Stimulated activated CD4-positive, alpha-beta T cell treated with anti-CD3 and anti-CD28 coated beads, TNF-alpha, amount 100 ng/mL, for 48 hours (primary cell): ENCODE measurements at regions not wholly inside any gene's neighbourhood (a gene's known extent, or its start where the extent isn't known, plus 50 kb on each side); places are given as distances from the start of the nearest gene placed in this dataset.

ENCODE experiments used
- DNase-seq, 3 donors: peaks; one replicate each; pipeline ENCODE4 v3.0.0-alpha.2; 2020; ENCODE audit warnings: low read depth in 3 of 3

DNA sequence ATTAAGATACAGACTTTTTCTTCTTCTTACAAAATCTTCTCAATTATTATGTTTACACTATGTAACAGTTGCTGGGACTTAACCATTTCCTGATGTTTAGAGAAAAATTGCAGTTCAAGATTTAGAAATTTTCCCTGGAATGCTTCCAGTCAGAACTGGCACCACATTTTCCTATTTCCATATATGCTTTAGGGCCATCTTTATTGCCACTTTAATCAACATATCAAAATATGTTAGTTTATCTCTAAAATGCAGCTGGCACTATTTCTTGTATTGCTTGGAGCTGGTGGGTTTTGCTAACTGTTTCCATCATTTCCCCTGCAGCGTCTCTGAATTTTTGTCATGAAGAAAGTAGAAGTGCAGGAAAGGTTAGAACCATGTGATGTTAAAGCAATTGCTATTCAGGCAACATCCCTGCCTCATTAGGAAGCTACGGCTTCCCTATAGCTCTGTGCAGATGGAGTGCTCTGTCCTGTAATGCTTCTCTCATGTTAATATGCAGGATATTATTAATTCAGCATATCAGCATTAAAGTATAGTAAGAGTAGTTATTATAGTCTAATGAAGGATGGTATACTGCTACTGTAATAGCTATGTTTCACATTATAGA lies 269.1 kb downstream of the MTRR start:
- DNase-seq = no peak

DNA sequence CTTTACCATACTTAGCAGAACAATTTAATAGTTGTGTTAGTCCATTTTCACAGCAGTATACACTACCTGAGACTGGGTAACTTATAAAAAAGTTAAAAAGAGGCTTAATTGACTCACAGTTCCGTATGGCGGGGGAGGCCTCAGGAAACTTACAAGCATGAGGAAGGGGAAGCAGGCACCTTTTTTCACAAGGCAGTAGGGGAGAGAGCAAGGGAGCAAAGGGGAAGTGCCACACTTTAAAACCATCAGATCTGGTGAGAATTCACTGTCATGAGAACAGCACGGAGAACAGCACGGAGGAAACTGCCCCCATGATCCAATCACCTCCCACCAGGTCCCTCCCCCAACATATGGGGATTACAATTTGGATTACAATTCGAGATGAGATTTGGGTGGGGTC lies 269.9 kb downstream of the MTRR start:
- DNase-seq = no peak

DNA sequence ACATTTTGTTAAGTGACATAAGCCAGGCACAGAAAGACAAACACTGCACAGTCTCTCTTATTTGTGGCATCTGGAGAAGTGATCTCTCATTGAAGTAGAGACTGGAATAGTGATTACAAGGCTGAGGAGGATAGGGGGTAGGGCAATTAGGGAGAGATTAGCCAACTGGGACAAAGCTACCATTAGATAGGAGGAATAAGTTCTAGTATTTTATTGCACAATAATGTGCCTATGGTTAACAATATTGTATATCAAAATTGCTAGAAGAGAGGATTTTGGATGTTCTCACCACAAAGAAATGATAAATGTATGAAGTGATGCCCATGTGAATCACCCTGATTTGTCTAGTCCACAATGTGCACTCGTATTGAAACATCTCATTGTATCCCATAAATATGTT lies 281.8 kb downstream of the MTRR start:
- no peak for DNase-seq

GRCh38 chr5:8156706-8157105 lies 287.8 kb downstream of the MTRR start:
- no peak for DNase-seq

- no peak for DNase-seq
Observed at GRCh38 chr5:8157320-8157822, 288.4 kb downstream of the MTRR start.

GRCh38 chr5:8176101-8176693 lies 307.2 kb downstream of the MTRR start:
- no peak for DNase-seq

DNA sequence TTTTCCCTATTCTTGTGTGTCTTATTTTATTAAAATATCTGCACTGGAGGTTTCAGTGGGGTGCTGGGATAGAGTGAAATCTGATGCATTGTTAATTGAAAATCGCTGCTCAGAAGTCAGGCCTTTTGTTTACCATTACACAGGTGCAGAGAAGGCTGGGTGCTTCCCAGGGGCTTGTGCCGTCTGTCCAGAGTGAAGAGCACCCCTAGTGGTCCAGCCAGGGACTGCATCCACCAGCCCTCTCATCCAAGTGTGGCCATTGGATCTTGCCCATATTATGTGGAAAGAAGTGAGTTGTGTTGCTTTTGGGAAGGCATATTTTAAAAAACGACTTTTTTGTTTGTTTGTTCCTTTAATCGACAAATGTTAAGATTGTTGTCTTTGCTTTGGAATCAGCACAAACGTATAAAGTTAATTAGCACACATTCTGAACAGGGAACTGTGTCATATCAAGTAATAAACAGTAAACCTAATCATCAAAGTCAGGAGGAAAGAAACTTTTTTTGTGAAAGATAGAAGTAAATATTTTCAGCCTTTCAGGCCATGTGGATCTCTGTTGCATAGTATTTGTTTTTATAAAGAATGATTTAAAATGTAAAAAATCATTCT lies 315.6 kb downstream of the MTRR start:
- peak; percentile 5 to 21 (median 12) for DNase-seq

DNA sequence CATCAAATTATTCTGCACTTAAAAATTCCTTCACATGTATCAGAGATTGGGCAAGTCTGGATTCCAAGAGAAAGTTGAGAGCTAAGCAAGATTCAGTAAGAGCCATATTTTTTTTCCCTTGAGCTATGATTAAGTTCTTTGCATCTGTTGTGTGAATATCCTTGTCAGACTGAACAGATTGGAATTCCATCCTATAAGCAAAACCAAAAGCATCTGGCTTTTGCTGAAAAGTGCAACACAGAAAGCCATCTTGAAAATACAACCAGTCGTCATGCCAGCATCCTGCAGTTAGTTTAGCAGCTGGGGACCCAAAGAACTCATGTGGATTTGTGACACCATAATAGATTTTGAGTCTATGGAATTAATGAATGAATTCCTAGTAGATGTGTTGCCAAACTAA lies 316.9 kb downstream of the MTRR start:
- DNase-seq = no peak

- DNase-seq = no peak
Observed at GRCh38 chr5:8188874-8189565, 320.1 kb downstream of the MTRR start.

DNA sequence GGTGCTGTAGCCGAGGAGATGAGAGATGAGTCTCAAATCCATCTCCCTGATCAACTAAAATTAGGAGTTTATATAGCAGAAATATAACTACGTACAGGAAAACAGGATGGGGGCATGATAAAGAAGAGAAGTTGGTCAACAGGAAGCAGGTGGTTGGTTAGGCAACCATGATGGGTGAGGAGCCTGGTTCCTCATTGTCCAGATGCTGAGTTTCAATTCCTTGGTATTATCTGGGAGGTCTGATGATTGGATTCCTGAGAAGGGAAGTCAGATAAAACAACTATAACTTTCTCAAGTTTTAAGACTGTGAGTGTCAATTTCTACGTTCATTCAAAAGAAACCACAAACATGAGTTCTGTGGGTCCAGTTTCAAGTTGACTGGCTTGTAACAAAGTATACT lies 323.9 kb downstream of the MTRR start:
- DNase-seq = no peak

DNA sequence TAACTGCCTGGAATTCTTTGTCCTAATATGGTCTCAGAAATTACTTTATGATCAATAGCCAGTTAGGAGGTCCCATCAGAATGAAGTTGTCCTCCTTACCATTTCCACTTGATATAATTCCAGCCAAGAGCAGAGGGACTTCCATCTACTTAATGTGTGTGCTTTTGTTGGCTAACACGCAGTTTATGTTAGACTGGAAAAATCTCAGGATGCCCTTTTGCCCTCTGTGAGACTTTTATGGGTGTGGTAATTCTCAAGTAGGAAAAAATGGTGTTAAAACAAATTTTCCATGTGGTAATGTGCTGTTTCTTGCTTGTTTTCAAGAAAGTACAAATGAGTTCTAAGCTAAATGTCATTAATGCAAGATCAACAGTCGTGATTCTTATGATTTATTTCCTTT lies 327.1 kb downstream of the MTRR start:
- no peak for DNase-seq

DNA sequence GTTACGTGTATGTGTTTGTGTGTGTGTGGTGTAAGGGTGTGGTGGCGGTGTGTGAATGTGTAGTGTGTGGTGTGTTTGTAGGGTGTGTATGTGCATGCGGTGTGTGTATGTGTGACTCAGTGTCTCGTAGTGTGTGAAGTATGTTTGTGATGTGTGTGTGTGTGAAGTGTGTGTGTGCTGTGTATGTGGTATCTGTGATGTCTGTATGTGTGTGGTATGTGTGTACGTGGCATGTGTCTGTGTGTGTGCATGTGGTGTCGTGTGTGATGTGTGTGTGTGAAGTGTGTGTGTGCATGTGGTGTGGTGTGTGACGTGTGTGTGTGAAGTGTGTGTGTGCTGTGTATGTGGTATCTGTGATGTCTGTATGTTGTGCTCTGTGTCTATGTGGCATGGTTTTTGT lies 339.4 kb downstream of the MTRR start:
- no peak for DNase-seq

GRCh38 chr5:8209500-8209899 lies 340.6 kb downstream of the MTRR start:
- DNase-seq = no peak

DNA sequence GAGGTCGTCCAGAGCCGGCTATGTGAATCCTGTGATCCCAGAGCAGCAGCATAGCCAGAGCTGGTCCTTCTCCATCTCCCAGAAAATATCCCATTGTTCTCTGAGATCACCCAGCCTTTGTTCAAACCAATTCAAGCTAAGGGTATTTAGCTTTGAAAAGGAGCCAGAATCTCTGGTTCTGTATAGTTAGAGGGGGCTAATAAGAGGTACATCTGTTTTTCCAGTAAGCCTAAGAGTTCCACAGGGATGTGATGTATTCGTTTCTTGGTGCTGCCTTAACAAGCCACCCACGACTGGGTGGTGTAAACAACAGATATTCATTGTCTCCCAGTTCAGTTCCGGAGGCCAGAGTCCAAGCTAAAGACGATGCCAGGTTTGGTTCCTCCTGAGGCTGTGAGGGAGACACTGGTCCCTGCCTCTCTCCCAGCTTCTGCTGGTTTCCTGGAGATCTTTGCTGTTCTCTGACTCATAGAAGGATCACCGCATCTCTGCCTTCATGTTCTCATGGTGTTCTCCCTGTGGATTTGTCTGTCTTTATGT lies 344.8 kb downstream of the MTRR start:
- DNase-seq = no peak

DNA sequence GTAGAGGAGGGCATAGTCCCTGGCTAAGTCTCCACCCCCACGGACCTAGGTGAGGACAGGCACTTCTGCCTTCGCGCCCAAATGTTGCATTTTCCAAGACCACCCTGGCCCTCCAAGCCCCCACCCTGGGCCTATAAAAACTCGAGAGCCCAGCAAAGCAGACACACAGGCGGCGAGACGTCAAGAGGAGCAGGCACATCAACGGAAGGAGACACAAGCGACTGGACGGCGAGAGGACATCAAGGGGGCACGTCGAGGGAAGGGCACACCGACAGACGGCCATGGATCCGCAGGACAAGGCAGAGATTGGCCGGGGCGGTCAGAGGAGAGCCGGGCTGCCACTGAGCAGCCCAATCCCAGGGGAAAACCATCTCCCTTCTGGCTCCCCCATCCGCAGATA lies 348.0 kb downstream of the MTRR start:
- no peak for DNase-seq

DNA sequence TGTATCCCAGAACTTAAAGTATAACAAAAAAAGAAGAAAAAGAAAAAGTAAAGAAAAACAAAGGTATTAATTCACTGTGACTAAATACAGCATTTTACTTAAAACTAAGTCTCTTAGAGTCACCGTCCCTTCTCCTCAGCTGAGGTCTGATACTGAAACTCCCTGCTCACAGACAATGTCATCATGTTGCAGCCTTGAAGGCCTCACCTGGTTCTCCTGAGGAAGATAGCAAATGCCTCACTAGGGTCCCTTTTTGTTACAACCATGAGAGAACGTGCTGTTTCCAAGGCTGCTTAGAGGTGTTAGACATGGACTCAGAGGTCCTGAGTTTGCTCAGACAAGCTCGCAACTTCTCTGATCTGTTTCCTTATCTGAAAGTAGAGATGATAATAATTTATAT lies 357.2 kb downstream of the MTRR start:
- DNase-seq = no peak

DNA sequence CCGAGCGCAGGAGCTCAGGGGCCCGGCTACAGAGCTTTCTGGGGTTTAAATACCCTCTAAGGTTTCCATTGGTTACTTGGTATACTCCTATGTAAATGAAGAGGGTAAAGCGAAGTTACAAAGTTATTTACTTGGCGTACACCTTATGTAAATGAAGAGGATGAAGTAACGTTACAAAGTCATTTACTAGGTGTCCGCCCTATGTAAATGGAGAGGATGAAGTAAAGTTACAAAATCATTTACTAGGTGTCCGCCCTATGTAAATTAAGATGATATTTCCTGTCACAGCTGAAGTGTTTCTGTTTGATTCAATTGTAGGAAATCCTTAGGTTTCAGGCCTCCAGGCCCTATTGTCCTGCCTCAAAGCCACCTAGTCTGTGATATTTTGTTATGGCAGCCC lies 358.2 kb downstream of the MTRR start:
- DNase-seq = no peak

DNA sequence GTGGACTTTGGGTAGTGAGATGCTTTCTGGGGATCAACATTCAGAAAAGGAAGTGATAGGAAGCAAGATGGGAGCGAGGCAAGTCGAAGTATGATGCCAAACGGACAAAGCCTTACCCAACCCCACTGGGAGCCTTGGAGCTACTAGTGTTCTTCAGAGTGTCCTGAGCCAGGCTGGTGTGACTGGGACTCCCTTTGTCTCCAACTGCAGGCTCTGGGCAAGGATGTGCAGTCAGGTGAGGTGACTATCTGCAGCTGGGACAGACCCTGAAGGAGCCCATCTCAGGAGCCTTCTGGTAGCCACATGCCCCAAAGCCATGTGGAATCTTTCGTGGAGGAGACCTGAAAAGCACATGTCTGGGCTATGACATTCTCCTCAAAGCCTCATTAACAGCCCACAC lies 360.6 kb downstream of the MTRR start:
- no peak for DNase-seq

DNA sequence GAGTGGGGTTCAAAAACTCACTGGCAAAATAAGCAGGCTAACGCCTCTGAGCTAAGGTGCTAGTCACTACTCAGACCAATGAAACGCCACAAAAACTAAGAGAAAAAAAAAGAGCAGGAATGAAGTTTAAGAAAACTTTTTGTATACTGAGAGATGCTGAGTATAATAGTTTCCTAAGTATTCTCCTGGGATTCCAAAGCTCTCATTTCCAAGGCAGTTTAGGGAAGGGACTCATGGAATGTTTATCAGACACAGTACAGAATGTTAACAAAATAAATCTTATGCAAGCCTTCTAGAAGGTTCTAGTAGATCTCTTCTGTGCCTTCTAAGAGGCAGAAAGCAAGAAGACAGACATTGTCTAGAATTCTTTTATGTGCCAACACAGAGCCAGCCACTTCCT lies 361.9 kb downstream of the MTRR start:
- DNase-seq = no peak

DNA sequence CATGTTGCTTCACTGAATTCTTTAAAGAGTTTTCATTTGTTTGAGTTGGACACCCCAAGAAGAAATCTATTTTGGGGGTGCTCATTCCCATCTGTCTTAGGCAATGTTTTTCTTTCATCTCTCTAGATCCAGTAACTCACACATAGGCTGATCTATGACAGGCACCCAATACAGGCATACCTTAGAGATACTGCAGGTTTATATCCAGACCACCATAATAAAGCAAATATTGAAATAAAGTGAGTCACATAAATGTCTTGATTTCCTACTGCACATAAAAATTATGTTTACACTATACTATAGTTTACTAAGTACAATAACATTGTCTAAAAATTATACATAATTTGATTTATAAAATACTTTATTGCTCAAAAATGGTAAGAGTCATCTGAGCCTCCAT lies 364.5 kb downstream of the MTRR start:
- no peak for DNase-seq

DNA sequence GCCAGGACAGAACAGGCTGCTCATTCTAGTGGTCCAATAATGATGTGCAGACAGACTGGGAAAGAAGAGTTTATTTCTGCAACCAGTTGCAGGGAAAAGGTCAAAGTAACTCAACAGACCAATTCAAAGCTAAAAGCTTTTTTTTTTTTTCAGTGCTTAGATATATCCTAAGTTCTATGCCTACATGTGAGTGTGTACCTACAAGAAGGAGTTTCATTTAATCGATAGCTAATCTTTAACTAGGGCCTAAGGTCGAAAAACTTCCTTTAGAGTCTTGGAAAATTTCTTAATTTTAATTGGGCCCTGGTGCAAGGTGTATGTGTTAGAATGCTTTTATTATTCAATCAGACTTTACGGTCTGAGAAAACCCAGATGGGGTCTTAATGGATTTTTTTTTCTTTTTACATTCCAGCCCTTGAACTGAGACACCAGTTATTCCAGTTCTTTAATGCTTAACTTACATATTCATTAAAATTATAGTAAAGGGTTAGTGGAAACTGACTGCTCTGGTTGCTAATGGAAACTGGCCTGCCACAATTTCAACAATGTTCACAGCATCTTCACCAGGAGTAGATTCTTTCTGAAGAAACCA lies 365.3 kb downstream of the MTRR start:
- no peak for DNase-seq

GRCh38 chr5:8238080-8238479 lies 369.1 kb downstream of the MTRR start:
- DNase-seq = no peak
